B cell (primary cell): ENCODE measurements at regions not wholly inside any gene's neighbourhood (a gene's known extent, or its start where the extent isn't known, plus 50 kb on each side); places are given as distances from the start of the nearest gene placed in this dataset.

Experiments used
- ATAC-seq: fragments of 200-7000 bp; cut with Tn5 transposase; one replicate; pipeline ENCODE4 v1.10.0; 2021; ENCODE audit warnings: low read depth, mild to moderate bottlenecking, moderate number of reproducible peaks, moderate library complexity
- CTCF ChIA-PET: fragments of 350-600 bp; sonication (Branson Sonifier 250); formaldehyde crosslinking; loops from one replicate; lab custom pipeline; 2021; ENCODE audit warnings: antibody characterized with exemption, inconsistent platforms; lab: Charles Lee
- POLR2A ChIA-PET: fragments of 350-600 bp; sonication (Branson Sonifier 250); formaldehyde crosslinking; loops from one replicate; lab custom pipeline; 2021; ENCODE audit warnings: antibody characterized with exemption; lab: Charles Lee
- DNase-seq: peaks from one replicate; pipeline ENCODE4 v3.0.0; 2013
- H2AFZ ChIP-seq: 2 replicates; pipeline ENCODE4 v1.6.1; 2012; ENCODE audit warnings: mild to moderate bottlenecking, low read depth, low read length; ENCODE audit not compliant: insufficient read depth, poor library complexity, severe bottlenecking
- H3K27ac ChIP-seq, 2 donors: 1 replicate in 1 of 2; 2 replicates in 1 of 2; pipeline ENCODE4 v1.5.1; 2012 to 2013; ENCODE audit warnings: low read length in 2 of 2, mild to moderate bottlenecking in 2 of 2, moderate library complexity in 1 of 2
- H3K27me3 ChIP-seq, 4 experiments: fragments of 200-600 bp in 1 of 4; sonication (generic) in 1 of 4; replicated peaks in 1 of 4; 1 replicate in 2 of 4; 2 replicates in 2 of 4; pipeline versions ENCODE4 v1.6.1 to v1.7.0; 2013 to 2016; ENCODE audit warnings: low read length in 3 of 4, mild to moderate bottlenecking in 2 of 4, mixed read lengths in 1 of 4, moderate library complexity in 1 of 4; ENCODE audit not compliant: insufficient read depth in 4 of 4, control insufficient read depth in 3 of 4; ENCODE audit errors: control extremely low read depth in 1 of 4
- H3K36me3 ChIP-seq, 2 experiments: replicated peaks in 1 of 2; 1 replicate in 1 of 2; 2 replicates in 1 of 2; pipeline versions ENCODE4 v1.6.1 to v1.7.1; 2013; ENCODE audit warnings: low read length in 1 of 2; ENCODE audit not compliant: insufficient read depth in 2 of 2, control insufficient read depth in 1 of 2; ENCODE audit errors: control extremely low read depth in 1 of 2, extremely low read depth in 1 of 2
- H3K4me1 ChIP-seq, 2 donors: fragments of 200-600 bp in 1 of 2; sonication (generic) in 1 of 2; 1 replicate in 1 of 2; 2 replicates in 1 of 2; pipeline versions ENCODE4 v1.5.1 to v1.6.1; 2013 to 2017; ENCODE audit warnings: low read length in 2 of 2; ENCODE audit not compliant: control insufficient read depth in 2 of 2, insufficient read depth in 2 of 2
- H3K4me2 ChIP-seq: replicated peaks from 2 replicates; pipeline ENCODE3; 2012; ENCODE audit warnings: mild to moderate bottlenecking, low read depth, low read length; ENCODE audit not compliant: poor library complexity, severe bottlenecking
- H3K4me3 ChIP-seq, 5 experiments: fragments of 200-600 bp in 1 of 5; sonication (generic) in 1 of 5; 1 replicate in 3 of 5; 2 replicates in 2 of 5; pipeline versions ENCODE4 v1.5.1 to v1.7.0; 2011 to 2016; ENCODE audit warnings: low read length in 4 of 5, mild to moderate bottlenecking in 4 of 5, low read depth in 2 of 5, control low read depth in 1 of 5, moderate library complexity in 1 of 5; ENCODE audit not compliant: insufficient read depth in 1 of 5; ENCODE audit errors: control extremely low read depth in 1 of 5, extremely low read depth in 1 of 5
- H3K79me2 ChIP-seq: fragments of 200-600 bp; sonication (generic); one replicate; pipeline ENCODE4 v1.6.0; 2016; ENCODE audit warnings: low read length; ENCODE audit not compliant: control insufficient read depth, insufficient read depth
- H3K9ac ChIP-seq: fragments of 200-600 bp; sonication (generic); 2 replicates; pipeline ENCODE4 v1.6.1; 2017; ENCODE audit warnings: mild to moderate bottlenecking, low read length, moderate library complexity
- H3K9me3 ChIP-seq, 3 donors: one replicate each; pipeline versions ENCODE4 v1.6.1 to v1.7.1; 2013; ENCODE audit warnings: low read length in 2 of 3; ENCODE audit not compliant: control insufficient read depth in 2 of 3, insufficient read depth in 1 of 3; ENCODE audit errors: control extremely low read depth in 1 of 3
- H4K20me1 ChIP-seq: 2 replicates; pipeline ENCODE4 v1.6.0; 2012; ENCODE audit warnings: mild to moderate bottlenecking, low read length; ENCODE audit not compliant: insufficient read depth, control insufficient read depth, poor library complexity, severe bottlenecking
- H3K27ac Mint-ChIP-seq: one replicate; pipeline ENCODE4 v1.8.0; 2021; ENCODE audit warnings: mixed read lengths
- H3K27me3 Mint-ChIP-seq: one replicate; pipeline ENCODE4 v1.8.0; 2021; ENCODE audit warnings: mixed read lengths
- H3K4me1 Mint-ChIP-seq: one replicate; pipeline ENCODE4 v1.8.0; 2021; ENCODE audit warnings: mixed read lengths
- H3K4me3 Mint-ChIP-seq: one replicate; pipeline ENCODE4 v1.8.0; 2021; ENCODE audit warnings: mixed read lengths
- H3K9me3 Mint-ChIP-seq: one replicate; pipeline ENCODE4 v1.8.0; 2022; ENCODE audit warnings: mixed read lengths; ENCODE audit not compliant: insufficient read depth
- CTCF ChIP-seq: fragments of 200-600 bp; IDR thresholded peaks from one replicate; pipeline ENCODE4 v1.8.0; 2022; ENCODE audit warnings: antibody characterized with exemption, mild to moderate bottlenecking
- EZH2 ChIP-seq: IDR thresholded peaks from 2 replicates; pipeline ENCODE4 v1.6.1; 2012; ENCODE audit warnings: borderline replicate concordance, low read depth, mild to moderate bottlenecking, moderate library complexity, low read length; ENCODE audit not compliant: insufficient read depth, poor library complexity, severe bottlenecking
- WGBS: methylation state at CpG from one replicate; pipeline ENCODE4 v1.1.5; 2013; ENCODE audit warnings: missing lambda C conversion rate; ENCODE audit not compliant: insufficient coverage; 5-methylcytosine and 5-hydroxymethylcytosine counted together
- intact Hi-C: fragments of 100-400 bp; cut with micrococcal nuclease; formaldehyde crosslinking; loops from one replicate; pipeline ENCODE4 v1.10.0; 2022

- peaks cover 3% of the 10 kb centered on the region for H3K9me3 Mint-ChIP-seq
- Histone ChIP-seq H3K79me2 (no peaks in the 10 kb centered on the region), H3K9ac (no peak overlapping the region), H3K27ac (no peak overlapping the region), H3K9me3 (no peaks in the 10 kb centered on the region), H3K36me3 (no peaks in the 10 kb centered on the region), H3K27me3 (no peaks in the 10 kb centered on the region), H3K4me2 (no peak overlapping the region), H3K4me1 (no peaks in the 10 kb centered on the region), H4K20me1 (no peaks in the 10 kb centered on the region), H3K4me3 (no peak overlapping the region), H2AFZ (no peak overlapping the region)
- DNase-seq (no peak), ATAC-seq (no peak)
- no CpG with 5 or more reads among the region's 1 CpG for WGBS
- ChIA-PET CTCF (no interaction called here), POLR2A (no interaction called here)
- no peak overlapping the region for H3K4me3 Mint-ChIP-seq
- H3K4me1 Mint-ChIP-seq = no peaks in the 10 kb centered on the region
- no peaks in the 10 kb centered on the region for H3K27me3 Mint-ChIP-seq
- H3K27ac Mint-ChIP-seq = no peak overlapping the region
- no peak for TF ChIP-seq EZH2
- no peak for TF ChIP-seq CTCF
- intact Hi-C loops = no loop called here
These were observed 719.2 kb downstream of the OLFM4 start for GRCh38 chr13:53747825-53748224.

- DNase-seq (no peak), ATAC-seq (no peak)
- H3K4me3 Mint-ChIP-seq = no peak overlapping the region
- H3K9me3 Mint-ChIP-seq = no peaks in the 10 kb centered on the region
- Histone ChIP-seq H3K9ac (no peak overlapping the region), H3K4me1 (no peaks in the 10 kb centered on the region), H3K4me3 (no peak overlapping the region), H3K4me2 (no peak overlapping the region), H4K20me1 (no peaks in the 10 kb centered on the region), H3K79me2 (no peaks in the 10 kb centered on the region), H3K27ac (no peak overlapping the region), H3K9me3 (no peaks in the 10 kb centered on the region), H3K36me3 (no peaks in the 10 kb centered on the region), H3K27me3 (no peaks in the 10 kb centered on the region), H2AFZ (no peak overlapping the region)
- H3K4me1 Mint-ChIP-seq = no peaks in the 10 kb centered on the region
- TF ChIP-seq EZH2 = no peak
- no peak for TF ChIP-seq CTCF
- CTCF ChIA-PET = no interaction called here
- POLR2A ChIA-PET = no interaction called here
- intact Hi-C loops = no loop called here
- H3K27ac Mint-ChIP-seq = no peak overlapping the region
- no peaks in the 10 kb centered on the region for H3K27me3 Mint-ChIP-seq
- no CpG with 5 or more reads among the region's 3 CpGs for WGBS
These were observed 720.7 kb downstream of the OLFM4 start for GRCh38 chr13:53749306-53749705.
